ENCODE measurements at regions not wholly inside any gene's neighbourhood (a gene's known extent, or its start where the extent isn't known, plus 50 kb on each side); places are given as distances from the start of the nearest gene placed in this dataset.

DNA sequence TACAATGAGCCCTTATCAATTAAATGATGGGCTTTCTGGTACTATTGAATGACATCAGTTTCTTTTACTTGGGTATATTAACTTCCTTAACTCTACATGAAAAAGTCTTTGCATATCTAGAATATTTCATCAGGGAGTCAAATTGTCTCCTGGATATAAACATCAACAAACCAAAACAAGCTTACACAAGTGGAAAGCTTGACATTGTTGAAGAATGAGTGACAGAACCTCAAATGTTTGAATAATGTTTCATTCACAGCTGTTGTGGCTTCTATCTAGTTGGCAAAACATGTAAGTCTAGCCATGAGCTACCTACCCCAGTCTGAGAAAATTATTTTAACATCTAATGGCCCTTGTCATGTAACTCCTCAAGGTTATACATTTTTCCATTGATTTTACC, 604.8 kb upstream of the ADAMTS5 start:
- TF ChIP-seq, protein P1, sequence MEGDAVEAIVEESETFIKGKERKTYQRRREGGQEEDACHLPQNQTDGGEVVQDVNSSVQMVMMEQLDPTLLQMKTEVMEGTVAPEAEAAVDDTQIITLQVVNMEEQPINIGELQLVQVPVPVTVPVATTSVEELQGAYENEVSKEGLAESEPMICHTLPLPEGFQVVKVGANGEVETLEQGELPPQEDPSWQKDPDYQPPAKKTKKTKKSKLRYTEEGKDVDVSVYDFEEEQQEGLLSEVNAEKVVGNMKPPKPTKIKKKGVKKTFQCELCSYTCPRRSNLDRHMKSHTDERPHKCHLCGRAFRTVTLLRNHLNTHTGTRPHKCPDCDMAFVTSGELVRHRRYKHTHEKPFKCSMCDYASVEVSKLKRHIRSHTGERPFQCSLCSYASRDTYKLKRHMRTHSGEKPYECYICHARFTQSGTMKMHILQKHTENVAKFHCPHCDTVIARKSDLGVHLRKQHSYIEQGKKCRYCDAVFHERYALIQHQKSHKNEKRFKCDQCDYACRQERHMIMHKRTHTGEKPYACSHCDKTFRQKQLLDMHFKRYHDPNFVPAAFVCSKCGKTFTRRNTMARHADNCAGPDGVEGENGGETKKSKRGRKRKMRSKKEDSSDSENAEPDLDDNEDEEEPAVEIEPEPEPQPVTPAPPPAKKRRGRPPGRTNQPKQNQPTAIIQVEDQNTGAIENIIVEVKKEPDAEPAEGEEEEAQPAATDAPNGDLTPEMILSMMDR (IDR thresholded peaks at IDR 0.05) = no peak
- TF ChIP-seq POLR2A (IDR thresholded peaks at IDR 0.05) = no peak

Data from uterus (tissue), 2 donors.